Epithelial cell of proximal tubule (primary cell): ENCODE measurements at regions not wholly inside any gene's neighbourhood (a gene's known extent, or its start where the extent isn't known, plus 50 kb on each side); places are given as distances from the start of the nearest gene placed in this dataset.

Experiments used
- DNase-seq: peaks from one replicate; pipeline ENCODE4 v3.0.0-alpha.2; 2011; ENCODE audit warnings: low read depth
- H3K4me3 ChIP-seq: 2 replicates; pipeline ENCODE4 v1.5.1; 2011; ENCODE audit warnings: low read depth, mild to moderate bottlenecking, low read length
- CTCF ChIP-seq: conservative IDR thresholded peaks from 2 replicates; pipeline ENCODE4 v1.5.1; 2012; ENCODE audit warnings: low read depth, mild to moderate bottlenecking, low read length

GRCh38 chr10:21257191-21257590 lies 268.3 kb downstream of the SKIDA1 start:
- no peak for TF ChIP-seq CTCF
- no peak for DNase-seq
- H3K4me3 ChIP-seq: no peak overlapping the region

GRCh38 chr10:21249435-21249834 lies 276.0 kb downstream of the SKIDA1 start:
- H3K4me3 ChIP-seq: no peak overlapping the region
- no peak for TF ChIP-seq CTCF
- DNase-seq: no peak

DNA sequence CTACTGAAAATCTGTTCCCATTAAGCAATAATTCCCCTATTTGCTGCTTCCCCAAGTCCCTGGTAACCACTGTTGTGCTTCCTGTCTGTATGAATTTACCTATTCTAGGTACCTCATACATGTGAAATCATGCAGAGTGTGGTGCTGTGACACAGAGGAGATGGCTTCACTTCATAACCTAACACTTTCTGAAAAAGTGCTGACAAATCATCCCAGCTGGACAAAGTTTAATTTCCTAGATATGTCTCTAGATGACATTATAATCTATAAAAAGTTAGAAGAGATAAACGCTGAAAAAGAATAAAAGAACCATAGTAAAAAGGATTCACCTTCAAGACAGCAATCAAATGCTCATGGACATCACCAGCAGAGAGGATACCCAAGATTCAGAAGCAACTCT lies 277.9 kb downstream of the SKIDA1 start:
- no peak overlapping the region for H3K4me3 ChIP-seq
- DNase-seq: no peak
- no peak for TF ChIP-seq CTCF

DNA sequence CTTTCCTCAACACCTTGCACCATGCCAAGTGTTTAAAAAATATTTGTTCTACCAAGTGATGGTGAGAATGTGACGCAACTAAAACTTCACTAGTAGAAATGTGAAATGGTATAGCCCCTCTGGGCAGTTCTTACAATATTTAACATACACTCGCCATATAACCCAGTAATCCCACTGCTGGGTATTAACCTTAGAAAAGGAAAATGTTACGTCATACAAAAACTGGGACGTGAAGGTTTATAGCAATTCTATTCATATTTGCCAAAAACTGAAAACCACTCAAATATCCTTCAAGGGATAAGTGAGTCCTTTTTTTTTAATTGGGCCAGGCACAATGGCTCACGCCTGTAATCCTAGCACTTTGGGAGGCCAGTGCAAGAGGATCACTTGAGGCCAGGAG lies 279.3 kb downstream of the SKIDA1 start:
- TF ChIP-seq CTCF: no peak
- no peak overlapping the region for H3K4me3 ChIP-seq
- no peak for DNase-seq

GRCh38 chr10:21243748-21244257 lies 281.7 kb downstream of the SKIDA1 start:
- H3K4me3 ChIP-seq: no peak overlapping the region
- DNase-seq: no peak
- no peak for TF ChIP-seq CTCF

DNA sequence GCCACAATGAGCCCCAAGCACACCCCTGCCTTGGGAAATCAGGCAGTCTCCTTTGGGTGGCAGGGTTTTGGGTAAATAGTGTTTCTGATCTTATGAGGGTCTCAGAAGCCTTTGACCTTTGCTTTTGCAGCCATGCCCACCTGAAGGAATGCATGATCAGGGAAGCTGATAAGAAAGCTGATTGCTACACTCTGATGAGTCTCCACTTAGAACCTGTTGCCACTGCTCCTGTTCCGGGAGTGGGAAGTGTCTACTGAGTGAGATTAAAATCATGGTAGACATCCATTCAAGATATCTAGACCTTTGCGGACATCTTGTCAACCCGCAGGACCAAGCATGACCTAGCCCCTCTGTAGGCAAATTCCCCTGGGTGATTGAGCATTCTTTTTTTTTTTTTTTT lies 282.6 kb downstream of the SKIDA1 start:
- TF ChIP-seq CTCF: no peak
- H3K4me3 ChIP-seq: no peak overlapping the region
- no peak for DNase-seq

DNA sequence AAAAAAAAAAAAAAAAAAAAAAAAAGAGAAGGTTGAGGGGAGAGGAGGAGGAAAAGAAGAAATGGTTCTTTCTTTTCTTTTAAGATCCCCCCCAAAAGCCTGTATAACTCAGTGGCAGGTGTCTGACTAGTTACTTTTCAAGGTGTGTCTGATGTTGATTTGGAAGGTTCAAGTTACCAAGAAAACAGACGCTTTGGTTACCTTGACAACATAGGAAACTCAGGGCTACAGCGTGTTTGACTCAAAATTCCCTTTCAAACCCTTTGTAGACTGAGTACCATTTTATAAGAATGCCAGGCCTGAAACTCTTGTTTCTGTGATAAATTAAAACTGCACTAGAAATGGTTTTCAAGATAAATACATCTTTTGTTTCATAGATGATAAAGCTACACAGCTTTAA lies 286.8 kb downstream of the SKIDA1 start:
- no peak for TF ChIP-seq CTCF
- DNase-seq: no peak
- no peak overlapping the region for H3K4me3 ChIP-seq
